A549 (cell line): ENCODE measurements at regions not wholly inside any gene's neighbourhood (a gene's known extent, or its start where the extent isn't known, plus 50 kb on each side); places are given as distances from the start of the nearest gene placed in this dataset.

Source experiments
- ATAC-seq, 2 experiments: fragments of 200-7000 bp in 1 of 2; fragments of >200 bp in 1 of 2; cut with Nextera tagmentation in 1 of 2; cut with Tn5 transposase in 1 of 2; 3 replicates each; pipeline versions ENCODE4 v1.8.0 to v1.9.1; 2018 to 2020; ENCODE audit warnings: mild to moderate bottlenecking in 1 of 2, moderate library complexity in 1 of 2
- CTCF ChIA-PET: fragments of 300-600 bp; sonication (Branson Sonifier 250); formaldehyde crosslinking; extraction: SDS; loops from one replicate; lab custom pipeline; 2021; ENCODE audit warnings: antibody characterized with exemption, inconsistent platforms; lab: Yijun Ruan, JAX
- POLR2A ChIA-PET: fragments of 350-600 bp; formaldehyde crosslinking; extraction: SDS; loops from one replicate; lab custom pipeline; 2021; ENCODE audit warnings: antibody characterized with exemption, inconsistent platforms; lab: Yijun Ruan, JAX
- DNase-seq, 2 experiments: peaks; one replicate each; pipeline versions ENCODE4 v3.0.0 to v3.0.0-alpha.2; 2011 to 2016; ENCODE audit warnings: low read depth in 1 of 2, low spot score in 1 of 2
- FAIRE-seq: peaks from 2 replicates; lab custom pipeline; 2011; peaks lifted over from hg19 to GRCh38; lab: Jason Lieb, UNC
- H3K27ac ChIP-seq, 2 experiments: fragments of >200 bp; sonication (Bioruptor Twin); formaldehyde crosslinking; 3 replicates each; pipeline ENCODE4 v1.5.1; 2016 to 2017
- H3K4me1 ChIP-seq: fragments of >200 bp; sonication (Bioruptor Twin); formaldehyde crosslinking; 3 replicates; pipeline ENCODE4 v1.6.1; 2016
- H3K4me2 ChIP-seq: fragments of >200 bp; sonication (Bioruptor Twin); formaldehyde crosslinking; 3 replicates; pipeline ENCODE4 v1.6.1; 2016
- H3K4me3 ChIP-seq: fragments of >200 bp; sonication (Bioruptor Twin); formaldehyde crosslinking; 3 replicates; pipeline ENCODE4 v1.5.1; 2016
- H3K9me3 ChIP-seq: fragments of >200 bp; sonication (Bioruptor Twin); formaldehyde crosslinking; 3 replicates; pipeline ENCODE4 v1.6.1; 2016
- CHD2 ChIP-seq: fragments of 150-350 bp; IDR thresholded peaks from 2 replicates; pipeline ENCODE4 v1.6.1; 2014; ENCODE audit warnings: low read length; ENCODE audit not compliant: partially characterized antibody
- CHD4 ChIP-seq: fragments of 200-600 bp; sonication (generic); IDR thresholded peaks from 2 replicates; pipeline ENCODE4 v1.6.1; 2016; ENCODE audit warnings: antibody characterized with exemption, mild to moderate bottlenecking, borderline replicate concordance
- EHF ChIP-seq: fragments of 250-450 bp; sonication (Bioruptor Pico); IDR thresholded peaks from 2 replicates; pipeline ENCODE4 v1.5.0; 2020; ENCODE audit warnings: mild to moderate bottlenecking
- ESRRA ChIP-seq: fragments of 150-350 bp; IDR thresholded peaks from 2 replicates; pipeline ENCODE4 v1.6.1; 2014; ENCODE audit warnings: mild to moderate bottlenecking, low read length, borderline replicate concordance
- FOSB ChIP-seq: fragments of 250-450 bp; sonication (Bioruptor Pico); IDR thresholded peaks from 2 replicates; pipeline ENCODE4 v1.5.0; 2020; ENCODE audit warnings: mild to moderate bottlenecking, moderate library complexity
- FOXS1 ChIP-seq: fragments of 250-450 bp; sonication (Bioruptor Pico); IDR thresholded peaks from 2 replicates; pipeline ENCODE4 v1.5.0; 2020; ENCODE audit warnings: mild to moderate bottlenecking, moderate library complexity
- HDAC2 ChIP-seq: fragments of 200-600 bp; sonication (generic); IDR thresholded peaks from 2 replicates; pipeline ENCODE4 v1.6.1; 2016
- HEYL ChIP-seq: fragments of 250-450 bp; sonication (Bioruptor Pico); IDR thresholded peaks from 2 replicates; pipeline ENCODE4 v1.8.0; 2021; ENCODE audit warnings: mild to moderate bottlenecking, moderate library complexity
- JUN ChIP-seq, 2 experiments: fragments of >200 bp; sonication (Bioruptor Twin); formaldehyde crosslinking; IDR thresholded peaks; 2 replicates in 1 of 2; 3 replicates in 1 of 2; pipeline ENCODE4 v1.6.1; 2016 to 2017
- MYC ChIP-seq: IDR thresholded peaks from 2 replicates; pipeline ENCODE4 v1.6.1; 2012; ENCODE audit warnings: mild to moderate bottlenecking, inconsistent platforms, low read length, improper control_type of control experiment, borderline replicate concordance
- NFE2L2 ChIP-seq: fragments of 150-350 bp; conservative IDR thresholded peaks from 2 replicates; pipeline ENCODE4 v1.6.1; 2014; ENCODE audit warnings: low read length
- PHF8 ChIP-seq: fragments of 200-600 bp; sonication (generic); IDR thresholded peaks from 2 replicates; pipeline ENCODE4 v1.6.1; 2016; ENCODE audit warnings: low read depth, mild to moderate bottlenecking, antibody characterized with exemption, moderate library complexity, borderline replicate concordance
- RAD21 ChIP-seq, 2 experiments: fragments of >200 bp in 1 of 2; sonication (Bioruptor Twin) in 1 of 2; formaldehyde crosslinking in 1 of 2; IDR thresholded peaks in 1 of 2; conservative IDR thresholded peaks in 1 of 2; 2 replicates in 1 of 2; 3 replicates in 1 of 2; pipeline ENCODE4 v1.6.1; 2012 to 2018; ENCODE audit warnings: inconsistent platforms in 1 of 2
- RCOR1 ChIP-seq: fragments of 150-350 bp; IDR thresholded peaks from 2 replicates; pipeline ENCODE4 v1.6.1; 2014; ENCODE audit warnings: antibody characterized with exemption, low read length, low read depth
- SMC3 ChIP-seq: fragments of >200 bp; sonication (Bioruptor Twin); formaldehyde crosslinking; IDR thresholded peaks from 3 replicates; pipeline ENCODE4 v1.6.1; 2018; ENCODE audit warnings: inconsistent platforms
- TFCP2L1 ChIP-seq: fragments of 250-450 bp; sonication (Bioruptor Pico); IDR thresholded peaks from 2 replicates; pipeline ENCODE4 v1.5.0; 2021; ENCODE audit warnings: mild to moderate bottlenecking
- ZFP36 ChIP-seq: fragments of 450-650 bp; IDR thresholded peaks from 2 replicates; pipeline ENCODE4 v1.6.1; 2014; ENCODE audit warnings: borderline replicate concordance; ENCODE audit not compliant: partially characterized antibody
- ZNF302 ChIP-seq: fragments of 250-450 bp; sonication (Bioruptor Pico); IDR thresholded peaks from 2 replicates; pipeline ENCODE4 v1.9.0; 2021; ENCODE audit warnings: inconsistent platforms, mild to moderate bottlenecking, moderate library complexity
- WGBS: methylation state at CpG from one replicate; pipeline ENCODE4 v1.1.6; 2017; ENCODE audit errors: missing lambda C conversion rate; 5-methylcytosine and 5-hydroxymethylcytosine counted together
- TF ChIP-seq, protein P1 (sequence below): IDR thresholded peaks from 2 replicates; pipeline ENCODE4 v1.6.1; 2012
- TF ChIP-seq, protein P2 (sequence below): IDR thresholded peaks from 2 replicates; pipeline ENCODE4 v1.6.1; 2012
- TF ChIP-seq, protein P3 (sequence below): fragments of >200 bp; sonication (Bioruptor Twin); formaldehyde crosslinking; IDR thresholded peaks from 3 replicates; pipeline ENCODE4 v1.6.1; 2016
- TF ChIP-seq, protein P4 (sequence below): fragments of 450-650 bp; IDR thresholded peaks from 2 replicates; pipeline ENCODE4 v1.6.1; 2014; ENCODE audit warnings: antibody characterized with exemption
- TF ChIP-seq, protein P5 (sequence below): fragments of >200 bp; sonication (Bioruptor Twin); formaldehyde crosslinking; IDR thresholded peaks from 2 replicates; pipeline ENCODE4 v1.6.1; 2016

DNA sequence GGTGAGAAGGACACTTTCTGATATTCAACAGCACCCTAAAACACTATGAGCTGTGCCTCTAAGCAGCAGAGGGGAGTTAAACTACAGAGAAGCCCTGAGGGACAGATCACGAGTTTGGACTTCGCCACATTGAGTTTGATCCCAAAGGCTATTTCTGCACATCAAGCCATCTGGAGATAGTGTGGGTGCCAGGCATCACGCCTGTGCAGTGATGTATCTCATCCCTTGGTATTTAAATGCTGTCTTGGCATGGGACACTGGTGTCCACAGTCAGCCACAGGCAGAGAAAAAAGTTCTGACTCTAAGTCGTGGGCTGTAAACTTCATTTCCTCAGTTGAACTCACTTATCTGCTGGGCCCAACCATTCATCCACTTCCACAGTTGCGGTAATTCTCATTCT is 742.3 kb upstream of the CELF4 start:
- ChIA-PET CTCF (no interaction called here), POLR2A (no interaction called here)
- Histone ChIP-seq H3K27ac (no peak overlapping the region), H3K9me3 (no peaks in the 10 kb centered on the region; the same call in 2 of the 3 replicates), H3K4me1 (no peaks in the 10 kb centered on the region), H3K4me3 (no peak overlapping the region), H3K4me2 (no peak overlapping the region)
- ATAC-seq, result no peak
- TF ChIP-seq, protein P1, sequence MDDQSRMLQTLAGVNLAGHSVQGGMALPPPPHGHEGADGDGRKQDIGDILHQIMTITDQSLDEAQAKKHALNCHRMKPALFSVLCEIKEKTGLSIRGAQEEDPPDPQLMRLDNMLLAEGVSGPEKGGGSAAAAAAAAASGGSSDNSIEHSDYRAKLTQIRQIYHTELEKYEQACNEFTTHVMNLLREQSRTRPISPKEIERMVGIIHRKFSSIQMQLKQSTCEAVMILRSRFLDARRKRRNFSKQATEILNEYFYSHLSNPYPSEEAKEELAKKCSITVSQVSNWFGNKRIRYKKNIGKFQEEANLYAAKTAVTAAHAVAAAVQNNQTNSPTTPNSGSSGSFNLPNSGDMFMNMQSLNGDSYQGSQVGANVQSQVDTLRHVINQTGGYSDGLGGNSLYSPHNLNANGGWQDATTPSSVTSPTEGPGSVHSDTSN, result no peak
- TF ChIP-seq, protein P2, sequence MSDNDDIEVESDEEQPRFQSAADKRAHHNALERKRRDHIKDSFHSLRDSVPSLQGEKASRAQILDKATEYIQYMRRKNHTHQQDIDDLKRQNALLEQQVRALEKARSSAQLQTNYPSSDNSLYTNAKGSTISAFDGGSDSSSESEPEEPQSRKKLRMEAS, result no peak
- no peak for TF ChIP-seq EHF
- TF ChIP-seq SMC3, result no peak
- TF ChIP-seq PHF8, result no peak
- no peak for TF ChIP-seq FOXS1 (CRISPR knock-in tag)
- no peak for TF ChIP-seq RCOR1
- TF ChIP-seq MYC, result no peak
- no peak for TF ChIP-seq HDAC2
- TF ChIP-seq TFCP2L1 (CRISPR knock-in tag), result no peak
- no peak for TF ChIP-seq ESRRA
- no peak for TF ChIP-seq FOSB
- TF ChIP-seq ZFP36, result no peak
- TF ChIP-seq, protein P3, sequence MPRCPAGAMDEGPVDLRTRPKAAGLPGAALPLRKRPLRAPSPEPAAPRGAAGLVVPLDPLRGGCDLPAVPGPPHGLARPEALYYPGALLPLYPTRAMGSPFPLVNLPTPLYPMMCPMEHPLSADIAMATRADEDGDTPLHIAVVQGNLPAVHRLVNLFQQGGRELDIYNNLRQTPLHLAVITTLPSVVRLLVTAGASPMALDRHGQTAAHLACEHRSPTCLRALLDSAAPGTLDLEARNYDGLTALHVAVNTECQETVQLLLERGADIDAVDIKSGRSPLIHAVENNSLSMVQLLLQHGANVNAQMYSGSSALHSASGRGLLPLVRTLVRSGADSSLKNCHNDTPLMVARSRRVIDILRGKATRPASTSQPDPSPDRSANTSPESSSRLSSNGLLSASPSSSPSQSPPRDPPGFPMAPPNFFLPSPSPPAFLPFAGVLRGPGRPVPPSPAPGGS, result no peak
- TF ChIP-seq RAD21 (conservative IDR thresholded peaks at IDR 0.05 in 1 of 2, IDR thresholded peaks at IDR 0.05 in 1 of 2), result no peak
- no peak for FAIRE-seq
- 4% methylated on average over 5 of the region's 5 CpGs for WGBS
- no peak for DNase-seq

DNA sequence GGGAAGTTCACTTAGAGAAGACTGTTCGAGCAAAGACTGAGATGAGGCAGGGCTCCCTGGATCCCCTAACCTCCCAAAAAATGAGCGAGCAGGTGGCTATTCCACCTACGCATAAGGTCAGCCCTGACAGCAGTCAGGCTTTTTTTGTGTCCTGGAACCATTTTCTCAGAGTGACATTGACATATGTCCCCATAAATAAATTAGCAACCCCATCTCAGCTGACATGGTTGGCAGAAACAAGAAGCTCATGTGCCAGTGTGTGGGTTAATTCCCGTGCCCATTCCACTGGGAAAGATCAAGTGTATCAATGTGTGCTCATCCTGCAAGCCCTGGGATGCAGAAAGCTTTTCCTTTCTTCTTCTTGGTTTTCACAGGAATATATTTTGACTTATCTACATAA is 740.4 kb upstream of the CELF4 start:
- 21% methylated on average over 4 of the region's 4 CpGs for WGBS
- no peaks in the 10 kb centered on the region; the same call in 2 of the 3 replicates for H3K9me3 ChIP-seq
- H3K4me3 ChIP-seq, result no peak overlapping the region
- POLR2A ChIA-PET, result no interaction called here
- no peak for DNase-seq
- CTCF ChIA-PET, result no interaction called here
- no peak for TF ChIP-seq ESRRA
- TF ChIP-seq, protein P4, sequence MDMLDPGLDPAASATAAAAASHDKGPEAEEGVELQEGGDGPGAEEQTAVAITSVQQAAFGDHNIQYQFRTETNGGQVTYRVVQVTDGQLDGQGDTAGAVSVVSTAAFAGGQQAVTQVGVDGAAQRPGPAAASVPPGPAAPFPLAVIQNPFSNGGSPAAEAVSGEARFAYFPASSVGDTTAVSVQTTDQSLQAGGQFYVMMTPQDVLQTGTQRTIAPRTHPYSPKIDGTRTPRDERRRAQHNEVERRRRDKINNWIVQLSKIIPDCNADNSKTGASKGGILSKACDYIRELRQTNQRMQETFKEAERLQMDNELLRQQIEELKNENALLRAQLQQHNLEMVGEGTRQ, result no peak
- no peak for TF ChIP-seq HDAC2
- TF ChIP-seq CHD2, result no peak
- no peak for TF ChIP-seq NFE2L2
- TF ChIP-seq, protein P5, sequence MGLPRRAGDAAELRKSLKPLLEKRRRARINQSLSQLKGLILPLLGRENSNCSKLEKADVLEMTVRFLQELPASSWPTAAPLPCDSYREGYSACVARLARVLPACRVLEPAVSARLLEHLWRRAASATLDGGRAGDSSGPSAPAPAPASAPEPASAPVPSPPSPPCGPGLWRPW, result no peak
- TF ChIP-seq JUN (IDR thresholded peaks at IDR 0.05), result no peak
- no peak for TF ChIP-seq ZNF302 (CRISPR knock-in tag)
- no peak for TF ChIP-seq MYC
- TF ChIP-seq CHD4, result no peak
- TF ChIP-seq HEYL (CRISPR knock-in tag), result no peak
- TF ChIP-seq, all 56 proteins: peak for 0
- Histone ChIP-seq H3K27ac (no peak overlapping the region), H3K4me2 (no peak overlapping the region), H3K4me1 (no peaks in the 10 kb centered on the region)
- ATAC-seq (no peak), FAIRE-seq (no peak)

DNA sequence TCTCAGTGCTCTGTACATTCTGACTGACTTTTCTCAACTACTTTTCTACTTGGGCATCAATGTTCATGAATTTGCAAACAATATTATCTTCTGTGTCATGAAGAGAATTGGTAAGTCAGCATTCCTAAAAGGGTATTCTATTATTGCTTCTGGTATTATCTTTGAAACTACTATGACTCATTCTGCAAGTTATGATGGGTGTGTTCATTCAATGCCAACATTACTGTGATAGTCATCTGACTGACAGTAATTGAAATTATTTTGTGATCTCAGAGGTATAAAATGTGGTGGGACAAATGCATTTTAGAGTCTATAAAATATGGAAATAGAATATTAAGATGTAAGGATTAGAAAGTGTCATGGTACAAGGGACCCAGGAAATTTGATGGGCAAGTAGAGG is 736.0 kb upstream of the CELF4 start:
- Histone ChIP-seq H3K4me1 (no peaks in the 10 kb centered on the region), H3K4me2 (no peak overlapping the region), H3K4me3 (no peak overlapping the region), H3K9me3 (no peaks in the 10 kb centered on the region; the same call in 2 of the 3 replicates), H3K27ac (no peak overlapping the region)
- TF ChIP-seq TFCP2L1 (CRISPR knock-in tag) (no peak), NFE2L2 (no peak)
- POLR2A ChIA-PET, result no interaction called here
- ATAC-seq (no peak), DNase-seq (no peak), FAIRE-seq (no peak)
- CTCF ChIA-PET, result no interaction called here
